ENCODE measurements at regions not wholly inside any gene's neighbourhood (a gene's known extent, or its start where the extent isn't known, plus 50 kb on each side); places are given as distances from the start of the nearest gene placed in this dataset.

DNA sequence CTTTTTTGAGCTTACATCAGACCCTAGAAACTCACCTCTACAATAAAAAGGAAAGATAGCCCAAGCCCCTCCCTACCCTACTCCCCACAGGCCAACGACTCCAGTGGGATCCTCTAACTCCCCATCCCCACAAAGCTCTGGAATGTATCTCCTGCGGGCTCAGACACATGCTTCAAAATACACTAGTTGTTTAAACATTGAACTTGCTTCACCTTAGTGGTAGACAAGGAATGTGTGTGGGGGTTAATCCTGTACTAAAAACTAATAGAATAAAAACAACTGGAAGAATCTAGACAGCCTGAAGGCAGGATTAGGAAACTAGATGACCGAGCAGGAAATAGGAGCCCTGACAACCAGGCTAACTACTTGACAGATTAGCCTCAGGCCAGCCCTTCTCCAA lies 211.5 kb downstream of the SUCLG1 start:
- TF ChIP-seq SUZ12 (IDR thresholded peaks at IDR 0.05; ENCODE audit: extremely low read depth, insufficient read depth, insufficient read length), result no peak
- TF ChIP-seq ZNF274 (IDR thresholded peaks at IDR 0.05; ENCODE audit: low read depth, low read length), result no peak
- no peak for TF ChIP-seq YY1 (IDR thresholded peaks at IDR 0.05; ENCODE audit: insufficient read depth, insufficient read length)
- no peaks in the 10 kb centered on the region for H3K4me1 ChIP-seq (ENCODE audit: insufficient read depth, insufficient read length)
- no peak overlapping the region for H3K4me3 ChIP-seq (ENCODE audit: insufficient read length, low read depth)
- no peaks in the 10 kb centered on the region for H3K9me3 ChIP-seq (ENCODE audit: insufficient read depth, low read length)
- H3K36me3 ChIP-seq (ENCODE audit: insufficient read depth, insufficient read length, low read length), result no peaks in the 10 kb centered on the region
- H3K27me3 ChIP-seq (ENCODE audit: insufficient read depth, insufficient read length), result no peaks in the 10 kb centered on the region
- no peak for DNase-seq (ENCODE audit: low read depth, low spot score)
- H3K9ac ChIP-seq (ENCODE audit: insufficient read length, low read depth), result no peak overlapping the region

DNA sequence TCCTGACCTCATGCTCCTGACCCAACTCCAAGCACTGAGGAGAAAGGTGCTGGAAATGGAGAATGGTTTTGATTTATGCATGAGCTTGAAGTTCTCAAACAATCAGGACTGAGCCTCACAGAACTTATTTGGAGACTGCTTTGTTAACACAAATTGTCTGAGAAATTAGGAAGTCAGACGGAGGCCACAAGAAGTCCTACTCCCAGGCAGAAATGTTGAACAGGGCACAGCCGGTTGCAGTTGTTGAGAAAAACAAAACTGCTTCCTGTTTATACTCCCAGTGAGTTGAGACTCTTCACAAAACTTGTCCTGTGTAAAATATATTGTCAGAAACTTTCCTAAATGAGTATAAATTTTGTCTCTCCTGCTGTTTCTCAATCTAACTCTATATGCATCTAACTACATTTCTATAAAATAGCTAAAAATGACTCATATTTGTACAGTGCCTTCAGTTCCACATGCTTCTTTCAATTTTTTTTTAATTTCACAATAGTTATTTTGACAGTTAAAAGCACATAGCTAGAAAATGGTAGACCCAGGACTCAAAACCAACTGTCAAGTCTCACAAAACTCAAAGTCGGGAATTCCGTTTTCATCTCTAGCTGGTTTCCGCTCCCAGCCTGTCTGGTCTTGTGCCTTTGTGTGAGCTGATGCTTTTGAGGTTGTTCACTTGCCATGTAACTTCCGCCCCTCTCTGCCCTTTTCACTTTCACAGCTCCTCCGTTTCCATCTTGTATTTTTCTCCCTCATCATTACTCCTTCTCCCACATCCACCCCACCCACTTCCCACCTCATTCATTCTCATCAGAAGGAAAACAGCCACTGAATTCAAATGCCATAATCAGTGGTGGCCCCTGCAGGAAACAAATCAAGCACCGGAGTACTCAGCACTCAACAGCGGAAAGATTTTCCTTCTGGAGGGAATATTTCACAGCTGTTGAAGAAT lies 215.0 kb downstream of the SUCLG1 start:
- no peak overlapping the region for H3K9ac ChIP-seq (ENCODE audit: insufficient read length, low read depth)
- H3K27me3 ChIP-seq (ENCODE audit: insufficient read depth, insufficient read length), result no peaks in the 10 kb centered on the region
- no peak for DNase-seq (ENCODE audit: low read depth, low spot score)
- no peaks in the 10 kb centered on the region for H3K36me3 ChIP-seq (ENCODE audit: insufficient read depth, insufficient read length, low read length)
- no peaks in the 10 kb centered on the region for H3K4me1 ChIP-seq (ENCODE audit: insufficient read depth, insufficient read length)
- TF ChIP-seq SUZ12 (IDR thresholded peaks at IDR 0.05; ENCODE audit: extremely low read depth, insufficient read depth, insufficient read length) (no peak), YY1 (IDR thresholded peaks at IDR 0.05; ENCODE audit: insufficient read depth, insufficient read length) (no peak), ZNF274 (IDR thresholded peaks at IDR 0.05; ENCODE audit: low read depth, low read length) (no peak)
- H3K4me3 ChIP-seq (ENCODE audit: insufficient read length, low read depth), result no peak overlapping the region
- no peaks in the 10 kb centered on the region for H3K9me3 ChIP-seq (ENCODE audit: insufficient read depth, low read length)

DNA sequence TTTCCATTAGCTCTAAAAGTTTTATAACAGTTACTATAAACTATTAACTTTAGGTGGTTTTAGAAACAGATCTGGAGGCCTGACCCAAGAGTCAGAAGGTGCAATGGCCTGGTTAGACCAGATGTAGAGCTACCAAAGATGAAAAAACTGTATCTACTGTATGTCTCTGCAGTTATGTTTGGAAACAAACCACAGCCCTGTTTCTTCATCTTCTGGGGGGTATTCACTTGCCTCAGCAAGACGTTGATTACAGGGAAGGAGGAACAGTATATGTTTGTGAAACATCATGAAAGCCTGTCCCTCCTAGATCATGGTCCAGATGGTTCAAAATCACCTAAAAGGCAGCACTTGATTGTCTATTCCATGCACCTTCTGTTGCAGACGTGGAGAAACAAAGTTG lies 220.2 kb downstream of the SUCLG1 start:
- Histone ChIP-seq H3K27me3 (ENCODE audit: insufficient read depth, insufficient read length) (no peaks in the 10 kb centered on the region), H3K4me3 (ENCODE audit: insufficient read length, low read depth) (no peak overlapping the region), H3K4me1 (ENCODE audit: insufficient read depth, insufficient read length) (no peaks in the 10 kb centered on the region), H3K9ac (ENCODE audit: insufficient read length, low read depth) (no peak overlapping the region), H3K36me3 (ENCODE audit: insufficient read depth, insufficient read length, low read length) (no peaks in the 10 kb centered on the region), H3K9me3 (ENCODE audit: insufficient read depth, low read length) (no peaks in the 10 kb centered on the region)
- TF ChIP-seq SUZ12 (IDR thresholded peaks at IDR 0.05; ENCODE audit: extremely low read depth, insufficient read depth, insufficient read length) (no peak), ZNF274 (IDR thresholded peaks at IDR 0.05; ENCODE audit: low read depth, low read length) (no peak), YY1 (IDR thresholded peaks at IDR 0.05; ENCODE audit: insufficient read depth, insufficient read length) (no peak)
- no peak for DNase-seq (ENCODE audit: low read depth, low spot score)

DNA sequence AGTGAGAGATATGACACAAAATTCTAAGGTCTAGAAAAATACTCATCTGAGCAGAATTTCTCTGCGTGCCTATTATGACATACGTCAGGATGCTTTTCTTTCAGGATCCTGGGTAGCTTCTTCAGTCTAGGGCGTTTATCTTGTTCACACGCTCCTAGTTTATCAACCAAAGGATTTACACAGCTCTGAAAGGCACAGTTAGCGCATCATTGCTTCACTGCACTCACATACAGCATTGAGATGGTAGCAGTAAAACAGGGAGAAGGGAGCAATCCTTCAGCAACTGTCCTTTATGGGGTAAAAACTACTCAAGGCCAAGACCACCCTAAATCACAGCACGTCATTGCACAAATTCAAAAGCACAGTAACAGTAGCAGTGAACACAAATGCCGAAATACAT lies 222.8 kb downstream of the SUCLG1 start:
- H3K27me3 ChIP-seq (ENCODE audit: insufficient read depth, insufficient read length), result no peaks in the 10 kb centered on the region
- no peak overlapping the region for H3K9ac ChIP-seq (ENCODE audit: insufficient read length, low read depth)
- H3K4me1 ChIP-seq (ENCODE audit: insufficient read depth, insufficient read length), result no peaks in the 10 kb centered on the region
- no peak for DNase-seq (ENCODE audit: low read depth, low spot score)
- H3K9me3 ChIP-seq (ENCODE audit: insufficient read depth, low read length), result no peaks in the 10 kb centered on the region
- no peaks in the 10 kb centered on the region for H3K36me3 ChIP-seq (ENCODE audit: insufficient read depth, insufficient read length, low read length)
- no peak overlapping the region for H3K4me3 ChIP-seq (ENCODE audit: insufficient read length, low read depth)
- TF ChIP-seq YY1 (IDR thresholded peaks at IDR 0.05; ENCODE audit: insufficient read depth, insufficient read length) (no peak), SUZ12 (IDR thresholded peaks at IDR 0.05; ENCODE audit: extremely low read depth, insufficient read depth, insufficient read length) (no peak), ZNF274 (IDR thresholded peaks at IDR 0.05; ENCODE audit: low read depth, low read length) (no peak)

DNA sequence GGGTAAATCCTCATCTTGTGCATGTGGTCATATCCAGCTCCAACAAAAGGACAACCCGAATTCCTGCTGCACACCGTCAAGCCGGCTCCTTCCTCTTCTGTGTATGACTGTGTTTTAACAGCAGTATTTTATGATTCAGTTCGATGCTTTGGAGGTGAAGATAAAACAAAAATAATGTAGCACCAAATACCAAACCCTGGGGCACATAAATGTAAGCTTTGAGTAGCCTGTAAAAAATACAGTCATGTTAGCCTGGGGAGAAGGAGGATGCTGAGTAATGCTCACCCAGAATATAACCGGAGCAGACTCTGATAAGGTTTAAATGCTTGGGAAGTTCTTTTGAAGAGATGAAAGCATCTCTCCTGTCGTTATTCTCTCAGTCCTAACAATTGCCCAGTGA lies 225.0 kb downstream of the SUCLG1 start:
- TF ChIP-seq SUZ12 (IDR thresholded peaks at IDR 0.05; ENCODE audit: extremely low read depth, insufficient read depth, insufficient read length), result no peak
- no peak for TF ChIP-seq YY1 (IDR thresholded peaks at IDR 0.05; ENCODE audit: insufficient read depth, insufficient read length)
- no peak for TF ChIP-seq ZNF274 (IDR thresholded peaks at IDR 0.05; ENCODE audit: low read depth, low read length)
- H3K9ac ChIP-seq (ENCODE audit: insufficient read length, low read depth), result no peak overlapping the region
- DNase-seq (ENCODE audit: low read depth, low spot score), result no peak
- no peaks in the 10 kb centered on the region for H3K36me3 ChIP-seq (ENCODE audit: insufficient read depth, insufficient read length, low read length)
- no peaks in the 10 kb centered on the region for H3K27me3 ChIP-seq (ENCODE audit: insufficient read depth, insufficient read length)
- no peaks in the 10 kb centered on the region for H3K9me3 ChIP-seq (ENCODE audit: insufficient read depth, low read length)
- H3K4me1 ChIP-seq (ENCODE audit: insufficient read depth, insufficient read length), result no peaks in the 10 kb centered on the region
- H3K4me3 ChIP-seq (ENCODE audit: insufficient read length, low read depth), result no peak overlapping the region

DNA sequence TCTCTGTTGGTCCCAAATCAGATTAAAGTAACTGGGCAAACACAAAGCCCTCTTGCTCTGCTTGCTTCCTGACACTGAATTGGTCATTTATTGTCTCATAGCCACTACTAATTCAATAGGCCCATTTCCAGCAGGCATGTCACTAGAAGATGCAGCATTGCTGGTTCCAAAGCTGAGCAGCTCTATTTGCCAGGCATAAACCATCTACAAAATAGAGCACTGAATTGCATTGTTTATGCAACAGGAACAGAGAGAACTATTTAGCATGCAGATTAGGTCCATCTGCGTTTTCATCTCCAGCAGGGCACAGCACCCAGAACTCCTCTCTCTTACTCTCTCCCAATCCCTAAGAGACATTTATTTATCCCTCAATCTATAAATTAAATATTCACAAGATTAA lies 227.6 kb downstream of the SUCLG1 start:
- Histone ChIP-seq H3K9me3 (ENCODE audit: insufficient read depth, low read length) (no peaks in the 10 kb centered on the region), H3K36me3 (ENCODE audit: insufficient read depth, insufficient read length, low read length) (no peaks in the 10 kb centered on the region), H3K9ac (ENCODE audit: insufficient read length, low read depth) (no peak overlapping the region), H3K27me3 (ENCODE audit: insufficient read depth, insufficient read length) (no peaks in the 10 kb centered on the region), H3K4me1 (ENCODE audit: insufficient read depth, insufficient read length) (no peaks in the 10 kb centered on the region), H3K4me3 (ENCODE audit: insufficient read length, low read depth) (no peak overlapping the region)
- no peak for DNase-seq (ENCODE audit: low read depth, low spot score)
- no peak for TF ChIP-seq SUZ12 (IDR thresholded peaks at IDR 0.05; ENCODE audit: extremely low read depth, insufficient read depth, insufficient read length)
- no peak for TF ChIP-seq YY1 (IDR thresholded peaks at IDR 0.05; ENCODE audit: insufficient read depth, insufficient read length)
- no peak for TF ChIP-seq ZNF274 (IDR thresholded peaks at IDR 0.05; ENCODE audit: low read depth, low read length)

DNA sequence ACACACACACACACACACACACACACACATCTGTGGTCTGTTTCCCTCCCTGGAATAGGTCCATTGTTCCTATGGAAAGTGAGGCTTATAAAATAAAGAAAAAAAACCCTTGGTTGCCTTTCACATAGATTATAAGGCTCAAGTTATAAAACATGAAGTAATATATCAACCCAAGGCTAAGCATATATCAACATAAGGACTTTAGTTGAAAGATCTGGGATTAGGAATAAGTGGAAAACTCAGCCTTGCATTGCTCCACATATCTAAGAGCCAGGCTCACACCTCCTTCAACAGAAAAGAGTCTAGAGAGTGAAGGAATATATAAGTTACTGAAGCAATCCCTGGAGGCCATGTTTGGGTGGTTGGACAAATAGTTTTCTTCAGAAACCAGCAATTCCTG lies 235.0 kb downstream of the SUCLG1 start:
- no peak overlapping the region for H3K9ac ChIP-seq (ENCODE audit: insufficient read length, low read depth)
- no peaks in the 10 kb centered on the region for H3K4me1 ChIP-seq (ENCODE audit: insufficient read depth, insufficient read length)
- peaks cover 19% of the 10 kb centered on the region; the same call in 1 of the 2 replicates for H3K9me3 ChIP-seq (ENCODE audit: insufficient read depth, low read length)
- no peak for TF ChIP-seq ZNF274 (IDR thresholded peaks at IDR 0.05; ENCODE audit: low read depth, low read length)
- no peak for TF ChIP-seq SUZ12 (IDR thresholded peaks at IDR 0.05; ENCODE audit: extremely low read depth, insufficient read depth, insufficient read length)
- TF ChIP-seq YY1 (IDR thresholded peaks at IDR 0.05; ENCODE audit: insufficient read depth, insufficient read length), result no peak
- H3K27me3 ChIP-seq (ENCODE audit: insufficient read depth, insufficient read length), result no peaks in the 10 kb centered on the region
- no peak for DNase-seq (ENCODE audit: low read depth, low spot score)
- no peaks in the 10 kb centered on the region for H3K36me3 ChIP-seq (ENCODE audit: insufficient read depth, insufficient read length, low read length)
- H3K4me3 ChIP-seq (ENCODE audit: insufficient read length, low read depth), result no peak overlapping the region

All from NT2/D1 (cell line).